ENCODE measurements at regions not wholly inside any gene's neighbourhood (a gene's known extent, or its start where the extent isn't known, plus 50 kb on each side); places are given as distances from the start of the nearest gene placed in this dataset.

- peak in 5 of 58 donors; percentile 26 to 71 (median 41) for DNase-seq
Measured at GRCh38 chr3:13158408-13158807, 85.2 kb upstream of the IQSEC1 start.

GRCh38 chr3:13157986-13158385 is 84.8 kb upstream of the IQSEC1 start:
- DNase-seq: peak in 7 of 58 donors; percentile 10 to 71 (median 26)

- DNase-seq: no peak
Measured at GRCh38 chr3:13152826-13153710, 79.8 kb upstream of the IQSEC1 start.

GRCh38 chr3:13150624-13151023 is 77.4 kb upstream of the IQSEC1 start:
- DNase-seq: no peak

GRCh38 chr3:13149330-13150108 is 76.3 kb upstream of the IQSEC1 start:
- DNase-seq: no peak

GRCh38 chr3:13148561-13149329 is 75.5 kb upstream of the IQSEC1 start:
- DNase-seq: no peak

GRCh38 chr3:13148126-13148525 is 74.9 kb upstream of the IQSEC1 start:
- DNase-seq: no peak

GRCh38 chr3:13147344-13147743 is 74.1 kb upstream of the IQSEC1 start:
- DNase-seq: no peak

- DNase-seq: no peak
Measured at GRCh38 chr3:13146643-13147143, 73.5 kb upstream of the IQSEC1 start.

GRCh38 chr3:13145826-13146642 is 72.8 kb upstream of the IQSEC1 start:
- no peak for DNase-seq

- DNase-seq: no peak
Measured at GRCh38 chr3:13145131-13145825, 72.0 kb upstream of the IQSEC1 start.

- peak in 11 of 58 donors; percentile 12 to 71 (median 35) for DNase-seq
Measured at GRCh38 chr3:13144163-13145023, 71.2 kb upstream of the IQSEC1 start.

GRCh38 chr3:13143381-13144004 is 70.3 kb upstream of the IQSEC1 start:
- no peak for DNase-seq

- DNase-seq: no peak
Measured at GRCh38 chr3:13142552-13143380, 69.5 kb upstream of the IQSEC1 start.

GRCh38 chr3:13141991-13142412 is 68.8 kb upstream of the IQSEC1 start:
- peak in 1 of 58 donors; percentile 13 for DNase-seq

- DNase-seq: no peak
Measured at GRCh38 chr3:13141183-13141582, 68.0 kb upstream of the IQSEC1 start.

GRCh38 chr3:13140596-13140995 is 67.4 kb upstream of the IQSEC1 start:
- no peak for DNase-seq

Measured in anterior cingulate cortex (tissue), 58 donors.